H1 (cell line): ENCODE measurements at regions not wholly inside any gene's neighbourhood (a gene's known extent, or its start where the extent isn't known, plus 50 kb on each side); places are given as distances from the start of the nearest gene placed in this dataset.

Source experiments
- CHD1 ChIP-seq: IDR thresholded peaks from 2 replicates; pipeline ENCODE4 v1.6.1; 2012; ENCODE audit warnings: low read depth, low read length, improper control_type of control experiment
- FOSL1 ChIP-seq: IDR thresholded peaks from 2 replicates; pipeline ENCODE4 v1.6.1; 2011; ENCODE audit warnings: mild to moderate bottlenecking, low read depth, low read length, moderate library complexity; ENCODE audit not compliant: insufficient read depth
- RFX5 ChIP-seq: IDR thresholded peaks from 2 replicates; pipeline ENCODE4 v1.6.1; 2011; ENCODE audit warnings: low read depth, low read length, improper control_type of control experiment, borderline replicate concordance
- SP2 ChIP-seq: IDR thresholded peaks from 2 replicates; pipeline ENCODE4 v1.6.1; 2012; ENCODE audit warnings: mild to moderate bottlenecking, low read length, inconsistent platforms

- no peak for TF ChIP-seq CHD1
- TF ChIP-seq RFX5 = no peak
- TF ChIP-seq SP2 = no peak
- TF ChIP-seq FOSL1 = no peak
Measured at GRCh38 chr4:126530996-126531585, 1101.7 kb upstream of the INTU start (continued).
